Endothelial cell of umbilical vein (primary cell): ENCODE measurements at regions not wholly inside any gene's neighbourhood (a gene's known extent, or its start where the extent isn't known, plus 50 kb on each side); places are given as distances from the start of the nearest gene placed in this dataset.

Experiments
- BruUV-seq: library from RNA; stranded (reverse); fragments of 400-500 nt; replicated peaks from 2 replicates; lab custom pipeline; 2021; lab: Mats Ljungman, UMichigan
- CTCF ChIA-PET: fragments of 300-600, 350-600 bp; sonication (Branson Sonifier 250); formaldehyde crosslinking; loops from one replicate; lab custom pipeline; 2021; ENCODE audit warnings: antibody characterized with exemption, inconsistent platforms; lab: Charles Lee
- POLR2A ChIA-PET: fragments of 300-600, 350-600 bp; sonication (Branson Sonifier 250); formaldehyde crosslinking; loops from one replicate; lab custom pipeline; 2021; ENCODE audit warnings: antibody characterized with exemption, inconsistent platforms; lab: Charles Lee
- DNase-seq: peaks from one replicate; pipeline ENCODE4 v3.0.0-alpha.2; 2011; ENCODE audit warnings: low read depth, low spot score
- FAIRE-seq: peaks from 2 replicates; lab custom pipeline; 2011; peaks lifted over from hg19 to GRCh38; lab: Jason Lieb, UNC
- H2AFZ ChIP-seq: 2 replicates; pipeline ENCODE4 v1.6.0; 2012; ENCODE audit warnings: low read depth, low read length, control low read depth, inconsistent platforms
- H3K27ac ChIP-seq: 2 replicates; pipeline ENCODE4 v1.5.1; 2011; ENCODE audit warnings: low read depth, mild to moderate bottlenecking, control low read depth, low read length, moderate library complexity; ENCODE audit not compliant: insufficient read depth
- H3K27me3 ChIP-seq, 2 experiments: 2 replicates each; pipeline versions ENCODE4 v1.6.0 to v1.6.1; 2011; ENCODE audit warnings: low read length in 2 of 2, mixed read lengths in 1 of 2; ENCODE audit not compliant: control insufficient read depth in 2 of 2, insufficient read depth in 2 of 2
- H3K36me3 ChIP-seq, 2 experiments: 2 replicates in 1 of 2; 3 replicates in 1 of 2; pipeline ENCODE4 v1.5.1; 2011; ENCODE audit warnings: low read length in 2 of 2, mild to moderate bottlenecking in 1 of 2, moderate library complexity in 1 of 2; ENCODE audit not compliant: control insufficient read depth in 2 of 2, insufficient read depth in 2 of 2; ENCODE audit errors: extremely low read depth in 1 of 2
- H3K4me1 ChIP-seq: 3 replicates; pipeline ENCODE4 v1.5.1; 2011; ENCODE audit warnings: mild to moderate bottlenecking, low read length; ENCODE audit not compliant: control insufficient read depth, insufficient read depth; ENCODE audit errors: extremely low read depth
- H3K4me2 ChIP-seq: 2 replicates; pipeline ENCODE4 v1.6.1; 2011; ENCODE audit warnings: low read length, control low read depth, mixed read lengths; ENCODE audit not compliant: insufficient read depth
- H3K4me3 ChIP-seq, 3 experiments: fragments of 200-600 bp in 1 of 3; sonication (generic), shearing (Covaris generic) in 1 of 3; replicated peaks in 1 of 3; 2 replicates each; pipeline ENCODE4 v1.5.1; 2011 to 2016; ENCODE audit warnings: control low read depth in 3 of 3, low read length in 3 of 3, mild to moderate bottlenecking in 2 of 3, inconsistent platforms in 1 of 3, low read depth in 1 of 3, moderate library complexity in 1 of 3; ENCODE audit not compliant: insufficient read depth in 1 of 3
- H3K79me2 ChIP-seq: 2 replicates; pipeline ENCODE4 v1.6.0; 2012; ENCODE audit warnings: low read length, inconsistent platforms; ENCODE audit not compliant: control insufficient read depth, insufficient read depth
- H3K9ac ChIP-seq: replicated peaks from 2 replicates; pipeline ENCODE3; 2011; ENCODE audit warnings: low read length, control low read depth; ENCODE audit not compliant: insufficient read depth; ENCODE audit errors: extremely low read depth
- H3K9me1 ChIP-seq: replicated peaks from 3 replicates; pipeline ENCODE4 v1.6.0; 2011; ENCODE audit warnings: mild to moderate bottlenecking, low read length; ENCODE audit not compliant: control insufficient read depth, insufficient read depth; ENCODE audit errors: extremely low read depth
- H3K9me3 ChIP-seq: replicated peaks from 2 replicates; pipeline ENCODE4 v1.5.1; 2012; ENCODE audit warnings: low read length, inconsistent platforms; ENCODE audit not compliant: control insufficient read depth, insufficient read depth
- H4K20me1 ChIP-seq: replicated peaks from 2 replicates; pipeline ENCODE3; 2011; ENCODE audit warnings: mild to moderate bottlenecking, low read length; ENCODE audit not compliant: control insufficient read depth, insufficient read depth; ENCODE audit errors: extremely low read depth
- CTCF ChIP-seq, 2 donors: IDR thresholded peaks; 1 replicate in 1 of 2; 2 replicates in 1 of 2; pipeline ENCODE4 v1.5.1; 2011; ENCODE audit warnings: low read length in 2 of 2, mild to moderate bottlenecking in 2 of 2, moderate library complexity in 2 of 2, control low read depth in 1 of 2, inconsistent platforms in 1 of 2, low read depth in 1 of 2; ENCODE audit not compliant: insufficient read depth in 1 of 2; ENCODE audit errors: extremely low read depth in 1 of 2
- EZH2 ChIP-seq: IDR thresholded peaks from 2 replicates; pipeline ENCODE4 v1.6.1; 2012; ENCODE audit warnings: borderline replicate concordance, low read depth, mild to moderate bottlenecking, moderate library complexity, low read length, inconsistent platforms; ENCODE audit not compliant: severe bottlenecking
- FOS ChIP-seq: IDR thresholded peaks from 2 replicates; pipeline ENCODE4 v1.6.1; 2011; ENCODE audit warnings: mild to moderate bottlenecking, low read length, moderate library complexity, borderline replicate concordance; ENCODE audit not compliant: insufficient read depth
- GATA2 ChIP-seq: IDR thresholded peaks from 2 replicates; pipeline ENCODE4 v1.7.0; 2011; ENCODE audit warnings: low read depth, mild to moderate bottlenecking, moderate library complexity, mixed read lengths, low read length; ENCODE audit not compliant: insufficient read length, insufficient read depth
- JUN ChIP-seq: IDR thresholded peaks from 2 replicates; pipeline ENCODE4 v1.6.1; 2011; ENCODE audit warnings: borderline replicate concordance, low read depth; ENCODE audit not compliant: insufficient read length, insufficient read depth
- MAX ChIP-seq: IDR thresholded peaks from 2 replicates; pipeline ENCODE4 v1.6.1; 2011; ENCODE audit not compliant: insufficient read depth, insufficient read length
- POLR2A ChIP-seq: IDR thresholded peaks from 2 replicates; pipeline ENCODE4 v1.6.1; 2012; ENCODE audit warnings: low read depth, mild to moderate bottlenecking, control low read depth, low read length
- POLR2AphosphoS5 ChIP-seq: IDR thresholded peaks from 2 replicates; pipeline ENCODE4 v1.6.1; 2012; ENCODE audit warnings: low read depth, mild to moderate bottlenecking, control low read depth, low read length, moderate library complexity; ENCODE audit not compliant: insufficient read depth
- dilution Hi-C: fragments of 300-500 bp; cut with MboI; formaldehyde crosslinking; loops from one replicate; pipeline ENCODE4 v1.15.0; 2019; ENCODE audit warnings: low sequenced_read_pairs; ENCODE audit not compliant: extremely low pct_ligation_motif_present
- intact Hi-C: fragments of 100-400 bp; cut with micrococcal nuclease; formaldehyde crosslinking; loops from one replicate; pipeline ENCODE4 v1.10.0; 2022

- TF ChIP-seq CTCF (IDR thresholded peaks at IDR 0.05; ENCODE audit: extremely low read depth in 1 of 2, insufficient read depth in 1 of 2, low read depth in 1 of 2, low read length in 2 of 2) = no peak
- no peak for TF ChIP-seq MAX
- no peak for TF ChIP-seq GATA2
- POLR2A ChIA-PET = no interaction called here
- H3K79me2 ChIP-seq = no peaks in the 10 kb centered on the region
- H4K20me1 ChIP-seq = no peaks in the 10 kb centered on the region
- H3K9ac ChIP-seq = no peak overlapping the region
- no peak overlapping the region for H3K4me3 ChIP-seq
- H3K36me3 ChIP-seq = no peaks in the 10 kb centered on the region
- intact Hi-C loops (no loop called here), dilution Hi-C loops (no loop called here)
- H3K4me1 ChIP-seq = no peaks in the 10 kb centered on the region
- H3K4me2 ChIP-seq = no peak overlapping the region
- no TSS peak for BruUV-seq
- H2AFZ ChIP-seq = no peak overlapping the region
- DNase-seq = no peak
- H3K9me3 ChIP-seq = no peaks in the 10 kb centered on the region
- H3K27ac ChIP-seq = no peak overlapping the region
- no peaks in the 10 kb centered on the region for H3K27me3 ChIP-seq
- H3K9me1 ChIP-seq = no peaks in the 10 kb centered on the region
- FAIRE-seq = no peak
- CTCF ChIA-PET = no interaction called here
These were observed 202.1 kb downstream of the TMEM26 start for GRCh38 chr10:61251089-61251488.

- no peaks in the 10 kb centered on the region for H3K27me3 ChIP-seq
- no TSS peak for BruUV-seq
- no peak overlapping the region for H3K4me2 ChIP-seq
- no peak for DNase-seq
- H3K27ac ChIP-seq = no peak overlapping the region
- dilution Hi-C loops = no loop called here
- no peaks in the 10 kb centered on the region for H3K79me2 ChIP-seq
- H3K4me3 ChIP-seq = no peak overlapping the region
- H3K9ac ChIP-seq = no peak overlapping the region
- no peaks in the 10 kb centered on the region for H4K20me1 ChIP-seq
- no peaks in the 10 kb centered on the region for H3K9me3 ChIP-seq
- CTCF ChIA-PET = no interaction called here
- no peaks in the 10 kb centered on the region for H3K36me3 ChIP-seq
- no peaks in the 10 kb centered on the region for H3K9me1 ChIP-seq
- POLR2A ChIA-PET = no interaction called here
- intact Hi-C loops = no loop called here
- H2AFZ ChIP-seq = no peak overlapping the region
- no peak for FAIRE-seq
- no peak for TF ChIP-seq GATA2
- no peak for TF ChIP-seq EZH2
- no peak for TF ChIP-seq MAX
- TF ChIP-seq POLR2A = no peak
- no peak for TF ChIP-seq POLR2AphosphoS5
- TF ChIP-seq FOS = no peak
- TF ChIP-seq JUN = no peak
- no peaks in the 10 kb centered on the region for H3K4me1 ChIP-seq
These were observed 203.1 kb downstream of the TMEM26 start for GRCh38 chr10:61250131-61250530.
